ENCODE measurements at regions not wholly inside any gene's neighbourhood (a gene's known extent, or its start where the extent isn't known, plus 50 kb on each side); places are given as distances from the start of the nearest gene placed in this dataset.

DNA sequence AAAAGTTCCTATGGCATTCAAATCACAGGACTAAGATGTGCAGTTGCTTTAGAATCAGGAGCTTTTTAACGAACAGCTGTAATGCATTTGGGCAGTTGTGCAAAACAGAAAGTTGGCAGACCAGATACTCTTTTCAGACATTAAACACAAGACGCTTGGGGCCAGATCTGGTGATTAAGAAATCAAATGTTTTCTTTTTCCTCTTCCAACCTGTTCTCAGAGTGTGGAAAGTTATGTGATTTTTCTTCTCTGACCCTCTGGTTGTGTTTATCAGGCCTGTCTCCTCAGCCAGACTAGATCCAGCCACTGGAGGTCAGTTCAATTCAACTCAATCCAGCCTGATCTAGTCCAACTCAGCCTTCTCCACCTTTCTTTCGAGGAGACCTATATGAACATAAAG is 298.5 kb upstream of the PCSK5 start:
- Mint-ChIP-seq H3K27me3 (ENCODE audit: low read depth) (peaks cover under 1% of the 10 kb centered on the region), H3K9me3 (peaks cover 4% of the 10 kb centered on the region), H3K4me3 (no peak overlapping the region), H3K36me3 (ENCODE audit: low read depth) (no peaks in the 10 kb centered on the region), H3K27ac (no peak overlapping the region), H3K4me1 (ENCODE audit: low read depth) (no peaks in the 10 kb centered on the region)
- no peak for DNase-seq
- intact Hi-C loops (cut with micrococcal nuclease), result no loop called here
- CTCF ChIA-PET, result interaction anchor here (0.8 to 1.4 kb wide), 2 partner anchors 10 to 12 kb away, joined by 3 to 4 read pairs; no protein-coding TSS in a partner anchor

DNA sequence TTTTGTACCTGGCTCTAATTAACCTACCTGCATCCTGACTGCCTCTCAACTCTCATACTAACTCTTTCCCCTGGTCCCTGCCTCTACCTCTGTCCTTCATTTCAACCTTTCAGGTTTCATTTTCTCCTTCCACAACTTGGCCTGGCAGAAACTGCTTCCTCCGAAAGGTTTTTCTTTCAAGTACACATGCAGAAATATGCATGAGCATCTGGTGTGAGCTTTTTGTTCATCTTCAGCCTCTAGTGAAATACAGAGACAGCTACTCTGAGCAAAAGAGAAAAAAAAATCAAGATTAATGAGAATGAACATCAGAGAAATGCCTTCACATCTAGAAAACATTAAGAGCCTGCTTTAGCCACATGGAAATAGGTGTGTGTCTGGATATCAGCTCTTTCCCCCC is 297.9 kb upstream of the PCSK5 start:
- no peak overlapping the region for H3K4me3 Mint-ChIP-seq
- DNase-seq, result no peak
- H3K27me3 Mint-ChIP-seq (ENCODE audit: low read depth), result peaks cover 1% of the 10 kb centered on the region
- CTCF ChIA-PET, result interaction anchor here (0.8 to 1.4 kb wide), 2 partner anchors 9 to 12 kb away, joined by 3 to 4 read pairs; no protein-coding TSS in a partner anchor
- no peaks in the 10 kb centered on the region for H3K36me3 Mint-ChIP-seq (ENCODE audit: low read depth)
- intact Hi-C loops (cut with micrococcal nuclease), result no loop called here
- peaks cover 4% of the 10 kb centered on the region for H3K9me3 Mint-ChIP-seq
- no peaks in the 10 kb centered on the region for H3K4me1 Mint-ChIP-seq (ENCODE audit: low read depth)
- no peak overlapping the region for H3K27ac Mint-ChIP-seq

DNA sequence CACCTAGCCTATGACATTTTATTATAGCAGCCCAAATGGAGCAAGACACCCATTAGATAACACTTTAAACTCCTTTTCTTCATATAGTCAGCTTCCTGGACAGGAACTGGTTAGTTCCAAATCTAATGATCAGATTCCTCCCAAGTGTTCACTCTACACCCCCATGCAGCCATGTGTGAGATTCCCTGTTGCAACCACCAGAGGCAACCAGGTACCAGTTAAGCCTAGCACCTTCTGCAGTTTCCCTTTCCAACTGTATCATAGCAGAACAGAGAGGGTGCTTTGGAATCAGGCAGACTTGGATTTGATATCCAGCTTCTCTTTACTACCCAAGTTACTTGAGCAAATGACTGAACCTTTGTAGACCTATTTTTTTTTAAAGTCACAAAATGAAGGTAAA is 296.6 kb upstream of the PCSK5 start:
- intact Hi-C loops (cut with micrococcal nuclease), result no loop called here
- Mint-ChIP-seq H3K36me3 (ENCODE audit: low read depth) (no peaks in the 10 kb centered on the region), H3K27ac (no peak overlapping the region), H3K9me3 (peaks cover 4% of the 10 kb centered on the region), H3K27me3 (ENCODE audit: low read depth) (peaks cover 1% of the 10 kb centered on the region), H3K4me1 (ENCODE audit: low read depth) (no peaks in the 10 kb centered on the region), H3K4me3 (no peak overlapping the region)
- no peak for DNase-seq
- CTCF ChIA-PET, result no interaction called here

- Mint-ChIP-seq H3K36me3 (ENCODE audit: low read depth) (no peaks in the 10 kb centered on the region), H3K4me3 (no peak overlapping the region), H3K27ac (no peak overlapping the region), H3K27me3 (ENCODE audit: low read depth) (peaks cover 3% of the 10 kb centered on the region), H3K9me3 (no peaks in the 10 kb centered on the region), H3K4me1 (ENCODE audit: low read depth) (no peaks in the 10 kb centered on the region)
- DNase-seq, result no peak
- CTCF ChIA-PET, result interaction anchor here (0.6 kb wide), 2 partner anchors 237 to 1768 kb away, joined by 3 to 4 read pairs; no protein-coding TSS in a partner anchor
- intact Hi-C loops (cut with micrococcal nuclease), result no loop called here
Observed at GRCh38 chr9:75599126-75599525, 291.3 kb upstream of the PCSK5 start.

DNA sequence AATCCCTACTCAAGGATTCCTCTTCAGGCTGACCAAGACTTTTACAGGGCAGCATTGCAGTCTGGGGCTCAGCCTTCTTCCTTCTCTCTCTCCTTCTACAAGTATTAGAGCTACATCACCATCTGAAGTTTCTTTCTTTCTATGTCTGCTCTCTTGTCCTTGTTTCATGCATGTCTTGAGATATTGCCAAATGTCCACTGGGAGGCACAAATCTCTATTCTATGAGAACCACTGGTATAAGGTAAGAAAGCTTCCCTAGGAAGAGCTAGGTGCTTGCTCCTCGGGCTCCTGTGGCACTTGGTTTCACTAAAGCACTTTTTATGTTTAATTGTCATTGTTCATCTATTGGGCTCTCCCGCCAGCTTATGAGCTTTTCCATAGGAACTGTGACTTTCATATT is 289.2 kb upstream of the PCSK5 start:
- intact Hi-C loops (cut with micrococcal nuclease), result no loop called here
- no peaks in the 10 kb centered on the region for H3K9me3 Mint-ChIP-seq
- H3K27me3 Mint-ChIP-seq (ENCODE audit: low read depth), result peaks cover 3% of the 10 kb centered on the region
- H3K27ac Mint-ChIP-seq, result no peak overlapping the region
- CTCF ChIA-PET, result interaction anchor here (1.1 kb wide), 1 partner anchor 9 kb away, joined by 4 read pairs; no protein-coding TSS in a partner anchor
- DNase-seq, result no peak
- H3K36me3 Mint-ChIP-seq (ENCODE audit: low read depth), result no peaks in the 10 kb centered on the region
- no peaks in the 10 kb centered on the region for H3K4me1 Mint-ChIP-seq (ENCODE audit: low read depth)
- H3K4me3 Mint-ChIP-seq, result no peak overlapping the region

DNA sequence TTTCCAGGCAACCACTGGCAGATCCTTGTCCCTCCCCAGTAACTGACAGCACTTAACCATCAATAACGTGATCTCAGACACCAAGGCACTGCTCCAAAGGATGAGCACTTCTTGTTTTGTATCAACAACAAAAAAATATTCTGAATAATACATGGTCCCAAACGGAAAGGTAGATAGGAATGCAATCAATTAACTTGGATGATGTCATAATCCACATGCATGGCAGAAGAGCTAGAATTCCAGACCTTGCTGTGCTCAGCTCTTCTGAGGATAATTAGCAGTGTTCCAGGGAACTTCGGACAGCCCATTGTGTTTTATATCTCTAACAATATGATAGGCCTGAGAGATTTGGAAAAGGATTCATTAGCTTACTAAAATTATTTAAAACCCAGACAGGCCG is 288.4 kb upstream of the PCSK5 start:
- Mint-ChIP-seq H3K27me3 (ENCODE audit: low read depth) (peaks cover 5% of the 10 kb centered on the region), H3K9me3 (no peaks in the 10 kb centered on the region), H3K36me3 (ENCODE audit: low read depth) (no peaks in the 10 kb centered on the region), H3K4me1 (ENCODE audit: low read depth) (no peaks in the 10 kb centered on the region), H3K4me3 (no peak overlapping the region), H3K27ac (no peak overlapping the region)
- DNase-seq, result no peak
- CTCF ChIA-PET, result interaction anchor here (1.1 kb wide), 1 partner anchor 10 kb away, joined by 4 read pairs; no protein-coding TSS in a partner anchor
- intact Hi-C loops (cut with micrococcal nuclease), result no loop called here

GRCh38 chr9:75604661-75605060 is 285.8 kb upstream of the PCSK5 start:
- Mint-ChIP-seq H3K4me3 (no peak overlapping the region), H3K9me3 (no peaks in the 10 kb centered on the region), H3K4me1 (ENCODE audit: low read depth) (no peaks in the 10 kb centered on the region), H3K36me3 (ENCODE audit: low read depth) (no peaks in the 10 kb centered on the region), H3K27me3 (ENCODE audit: low read depth) (peaks cover 13% of the 10 kb centered on the region), H3K27ac (no peak overlapping the region)
- DNase-seq, result no peak
- CTCF ChIA-PET, result interaction anchor here (0.6 to 1.0 kb wide), 2 partner anchors 12 to 37 kb away, joined by 3 read pairs; no protein-coding TSS in a partner anchor
- intact Hi-C loops (cut with micrococcal nuclease), result no loop called here

DNA sequence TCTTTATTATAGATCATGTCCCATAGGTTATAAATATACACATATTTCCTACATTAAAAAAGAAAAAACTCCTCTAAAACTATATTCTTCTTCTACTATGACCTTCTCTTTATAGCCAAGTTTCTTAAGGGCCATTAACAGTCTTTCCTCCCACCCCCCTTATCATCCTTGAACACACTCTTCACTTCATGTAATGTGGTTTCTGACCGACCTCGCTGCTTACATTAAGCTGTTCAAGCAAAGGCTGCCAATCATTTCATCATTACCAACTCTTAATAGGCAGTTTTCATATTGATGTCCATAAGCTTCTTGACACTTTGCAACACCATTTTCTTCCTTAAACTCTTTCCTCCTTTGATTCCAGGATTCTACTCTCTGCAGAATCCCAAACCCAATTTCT is 283.0 kb upstream of the PCSK5 start:
- no peak overlapping the region for H3K4me3 Mint-ChIP-seq
- H3K4me1 Mint-ChIP-seq (ENCODE audit: low read depth), result no peaks in the 10 kb centered on the region
- no peaks in the 10 kb centered on the region for H3K9me3 Mint-ChIP-seq
- intact Hi-C loops (cut with micrococcal nuclease), result no loop called here
- no peak for DNase-seq
- no peaks in the 10 kb centered on the region for H3K36me3 Mint-ChIP-seq (ENCODE audit: low read depth)
- H3K27me3 Mint-ChIP-seq (ENCODE audit: low read depth), result peaks cover 19% of the 10 kb centered on the region
- CTCF ChIA-PET, result no interaction called here
- H3K27ac Mint-ChIP-seq, result no peak overlapping the region

DNA sequence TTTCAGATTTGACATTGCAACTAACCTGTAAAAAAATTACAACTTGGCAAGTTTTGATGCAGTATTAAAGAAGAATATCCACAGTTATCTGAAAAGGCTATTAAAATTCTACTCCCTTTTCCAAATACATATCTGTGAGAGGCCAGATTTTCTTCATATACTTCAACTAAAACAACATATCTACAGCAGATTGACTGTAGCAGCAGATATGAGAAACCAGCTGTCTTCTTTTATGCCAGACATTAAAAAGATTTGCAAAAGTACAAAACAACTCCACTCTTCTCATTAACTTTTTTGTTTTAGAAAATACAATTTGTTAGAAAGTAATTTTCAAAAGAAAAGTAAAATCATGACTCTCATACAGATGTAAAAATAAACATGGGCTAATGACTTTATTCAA is 281.1 kb upstream of the PCSK5 start:
- CTCF ChIA-PET, result no interaction called here
- intact Hi-C loops (cut with micrococcal nuclease), result no loop called here
- H3K4me1 Mint-ChIP-seq (ENCODE audit: low read depth), result no peaks in the 10 kb centered on the region
- no peaks in the 10 kb centered on the region for H3K36me3 Mint-ChIP-seq (ENCODE audit: low read depth)
- H3K9me3 Mint-ChIP-seq, result no peaks in the 10 kb centered on the region
- H3K4me3 Mint-ChIP-seq, result no peak overlapping the region
- peaks cover 19% of the 10 kb centered on the region for H3K27me3 Mint-ChIP-seq (ENCODE audit: low read depth)
- H3K27ac Mint-ChIP-seq, result no peak overlapping the region
- no peak for DNase-seq

- Mint-ChIP-seq H3K27ac (no peak overlapping the region), H3K36me3 (ENCODE audit: low read depth) (no peaks in the 10 kb centered on the region), H3K4me1 (ENCODE audit: low read depth) (no peaks in the 10 kb centered on the region), H3K4me3 (no peak overlapping the region), H3K9me3 (no peaks in the 10 kb centered on the region), H3K27me3 (ENCODE audit: low read depth) (peaks cover 19% of the 10 kb centered on the region)
- CTCF ChIA-PET, result no interaction called here
- intact Hi-C loops (cut with micrococcal nuclease), result no loop called here
- DNase-seq, result no peak
Observed at GRCh38 chr9:75610246-75610645, 280.2 kb upstream of the PCSK5 start.

- Mint-ChIP-seq H3K36me3 (ENCODE audit: low read depth) (no peaks in the 10 kb centered on the region), H3K9me3 (no peaks in the 10 kb centered on the region), H3K27ac (no peak overlapping the region), H3K27me3 (ENCODE audit: low read depth) (peaks cover 27% of the 10 kb centered on the region), H3K4me3 (no peak overlapping the region), H3K4me1 (ENCODE audit: low read depth) (no peaks in the 10 kb centered on the region)
- intact Hi-C loops (cut with micrococcal nuclease), result no loop called here
- no peak for DNase-seq
- CTCF ChIA-PET, result interaction anchor here (0.5 kb wide), 1 partner anchor 690 kb away, joined by 3 read pairs; no protein-coding TSS in a partner anchor
Observed at GRCh38 chr9:75612205-75612604, 278.3 kb upstream of the PCSK5 start.

DNA sequence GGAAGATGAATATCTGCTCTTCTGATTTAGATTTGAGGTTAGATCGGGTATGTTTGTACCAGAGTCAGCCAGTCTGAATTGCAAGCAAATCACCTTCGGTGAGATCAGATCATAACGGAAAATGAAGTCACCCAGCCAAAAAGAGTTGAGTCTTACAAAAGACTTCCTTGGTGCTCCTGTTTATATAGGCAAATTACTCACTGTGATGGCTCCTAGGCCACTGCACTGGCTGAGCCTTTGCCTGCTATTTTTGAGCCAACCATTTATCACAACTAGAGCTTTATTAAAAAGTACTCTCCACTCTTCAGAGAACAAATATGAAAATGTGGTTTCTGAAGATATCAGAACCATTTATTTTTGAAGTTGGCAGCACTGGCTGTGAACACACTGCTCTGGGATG is 277.7 kb upstream of the PCSK5 start:
- Mint-ChIP-seq H3K27ac (no peak overlapping the region), H3K4me3 (no peak overlapping the region), H3K27me3 (ENCODE audit: low read depth) (peaks cover 24% of the 10 kb centered on the region), H3K9me3 (no peaks in the 10 kb centered on the region), H3K4me1 (ENCODE audit: low read depth) (no peaks in the 10 kb centered on the region), H3K36me3 (ENCODE audit: low read depth) (no peaks in the 10 kb centered on the region)
- DNase-seq, result no peak
- intact Hi-C loops (cut with micrococcal nuclease), result no loop called here
- CTCF ChIA-PET, result no interaction called here

DNA sequence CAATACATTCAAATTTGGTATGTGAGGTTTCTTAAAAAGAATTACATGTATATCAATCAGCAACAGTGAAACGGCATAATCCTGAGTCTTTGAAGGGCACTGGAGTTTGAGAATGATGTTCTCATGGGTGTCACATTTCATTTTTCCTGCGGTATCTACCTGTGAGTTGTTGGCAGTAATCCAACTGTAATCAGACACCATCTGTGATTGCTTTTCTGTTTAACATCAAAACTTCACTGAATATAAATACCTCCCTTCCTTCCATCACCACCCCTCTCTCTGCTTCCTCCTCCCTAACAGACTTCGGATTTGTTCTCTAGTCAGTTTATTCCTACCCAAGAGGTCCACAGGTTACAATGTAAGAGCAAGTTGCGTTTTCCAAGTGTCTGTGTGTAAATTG is 275.2 kb upstream of the PCSK5 start:
- intact Hi-C loops (cut with micrococcal nuclease), result no loop called here
- Mint-ChIP-seq H3K9me3 (no peaks in the 10 kb centered on the region), H3K27me3 (ENCODE audit: low read depth) (peaks cover 28% of the 10 kb centered on the region), H3K4me1 (ENCODE audit: low read depth) (no peaks in the 10 kb centered on the region), H3K36me3 (ENCODE audit: low read depth) (no peaks in the 10 kb centered on the region), H3K4me3 (no peak overlapping the region), H3K27ac (no peak overlapping the region)
- CTCF ChIA-PET, result no interaction called here
- no peak for DNase-seq

Data from activated naive CD4-positive, alpha-beta T cell treated with anti-CD3 and anti-CD28 coated beads for 36 hours (primary cell).